Left lung (tissue), 4 donors: ENCODE measurements at regions not wholly inside any gene's neighbourhood (a gene's known extent, or its start where the extent isn't known, plus 50 kb on each side); places are given as distances from the start of the nearest gene placed in this dataset.

Experiments used
- ATAC-seq: fragments of 200-7000 bp; cut with Tn5 transposase; one replicate; pipeline ENCODE4 v1.9.1; 2020; ENCODE audit warnings: moderate library complexity
- DNase-seq, 4 donors: peaks; one replicate each; pipeline ENCODE4 v3.0.0-alpha.2; 2013 to 2020
- H3K27ac ChIP-seq, 2 donors: fragments of 200-600 bp; sonication (generic) in 1 of 2; one replicate each; pipeline versions ENCODE4 v1.5.0 to v1.8.0; 2020 to 2021
- H3K27me3 ChIP-seq, 2 donors: fragments of 200-600 bp; sonication (generic) in 1 of 2; one replicate each; pipeline versions ENCODE4 v1.5.0 to v1.8.0; 2020 to 2021
- H3K36me3 ChIP-seq, 2 donors: fragments of 200-600 bp; sonication (generic) in 1 of 2; one replicate each; pipeline versions ENCODE4 v1.5.0 to v1.8.0; 2020 to 2021
- H3K4me1 ChIP-seq, 2 donors: fragments of 200-600 bp; one replicate each; pipeline ENCODE4 v1.8.0; 2021
- H3K4me3 ChIP-seq, 2 donors: fragments of 200-600 bp; sonication (generic) in 1 of 2; one replicate each; pipeline versions ENCODE4 v1.5.0 to v1.8.0; 2020 to 2021; ENCODE audit warnings: mild to moderate bottlenecking in 1 of 2
- H3K9me3 ChIP-seq, 2 donors: fragments of 200-600 bp; sonication (generic) in 1 of 2; one replicate each; pipeline versions ENCODE4 v1.5.0 to v1.8.0; 2020 to 2021
- CTCF ChIP-seq, 2 donors: fragments of 200-600 bp; sonication (generic) in 1 of 2; IDR thresholded peaks; one replicate each; pipeline versions ENCODE4 v1.5.0 to v1.8.0; 2021; ENCODE audit warnings: antibody characterized with exemption in 2 of 2
- intact Hi-C, 2 donors: fragments of 100-400 bp; cut with DNase I; formaldehyde crosslinking; loops; one replicate each; pipeline versions ENCODE4 v1.11.2 to v1.14.2; 2022
- donor health status: DM: no; HTN: yes; CAD: no.
- donor health status: DM: no; HTN: no; CAD: no.

GRCh38 chr15:77537006-77537405, 95.7 kb downstream of the LINGO1 start:
- H3K36me3 ChIP-seq, result no peaks in the 10 kb centered on the region
- intact Hi-C loops, result loop anchor here in 1 of 2 donors (10.0 kb wide), 1 partner anchor 352 kb away; no protein-coding TSS in a partner anchor
- peaks cover 7 to 12% of the 10 kb centered on the region in 2 donors for H3K4me1 ChIP-seq
- no peak for TF ChIP-seq CTCF (IDR thresholded peaks at IDR 0.05)
- H3K27ac ChIP-seq, result no peak overlapping the region
- peak in 1 of 4 donors; percentile 14 for DNase-seq
- no peaks in the 10 kb centered on the region for H3K27me3 ChIP-seq
- no peaks in the 10 kb centered on the region for H3K9me3 ChIP-seq
- ATAC-seq, result no peak
- no peak overlapping the region for H3K4me3 ChIP-seq

- Histone ChIP-seq H3K36me3 (no peaks in the 10 kb centered on the region), H3K27me3 (no peaks in the 10 kb centered on the region), H3K4me3 (no peak overlapping the region), H3K9me3 (no peaks in the 10 kb centered on the region), H3K4me1 (peaks cover 5 to 7% of the 10 kb centered on the region in 2 donors), H3K27ac (no peak overlapping the region)
- intact Hi-C loops, result loop anchor here in 1 of 2 donors (10.0 kb wide), 1 partner anchor 351 kb away; no protein-coding TSS in a partner anchor
- TF ChIP-seq CTCF (IDR thresholded peaks at IDR 0.05), result no peak
- ATAC-seq (no peak), DNase-seq (peak in 2 of 4 donors; percentile 15 to 34)
Measured at GRCh38 chr15:77535845-77536244, 96.9 kb downstream of the LINGO1 start.
